GM19397 (cell line): ENCODE measurements at regions not wholly inside any gene's neighbourhood (a gene's known extent, or its start where the extent isn't known, plus 50 kb on each side); places are given as distances from the start of the nearest gene placed in this dataset.

Experiments
- ATAC-seq: cut with Tn5 transposase; IDR thresholded peaks from one replicate; pipeline ENCODE4 v1.9.1; 2021; ENCODE audit warnings: mild to moderate bottlenecking, moderate library complexity; ENCODE audit not compliant: unreplicated experiment

- no peak for ATAC-seq
Measured at GRCh38 chr4:107117726-107118125, 81.6 kb upstream of the DKK2 start.

- ATAC-seq: no peak
Measured at GRCh38 chr4:107115185-107115847, 79.2 kb upstream of the DKK2 start.

GRCh38 chr4:107114059-107114458 is 77.9 kb upstream of the DKK2 start:
- ATAC-seq: no peak

GRCh38 chr4:107098401-107098800 is 62.3 kb upstream of the DKK2 start:
- ATAC-seq: no peak

- ATAC-seq: no peak
Measured at GRCh38 chr4:107094976-107095375, 58.9 kb upstream of the DKK2 start.

GRCh38 chr4:107094332-107094731 is 58.2 kb upstream of the DKK2 start:
- peak; percentile 72 for ATAC-seq
